LNCaP clone FGC (cell line): ENCODE measurements at regions not wholly inside any gene's neighbourhood (a gene's known extent, or its start where the extent isn't known, plus 50 kb on each side); places are given as distances from the start of the nearest gene placed in this dataset.

ENCODE experiments used
- DNase-seq: peaks from one replicate; pipeline ENCODE4 v3.0.0-alpha.2; 2011; ENCODE audit warnings: low read depth
- H3K4me3 ChIP-seq: 2 replicates; pipeline ENCODE4 v1.5.1; 2011; ENCODE audit warnings: mild to moderate bottlenecking, low read depth, low read length, control low read depth
- CTCF ChIP-seq: IDR thresholded peaks from 2 replicates; pipeline ENCODE4 v1.5.1; 2012; ENCODE audit warnings: mild to moderate bottlenecking; ENCODE audit not compliant: control insufficient read depth, insufficient read depth; ENCODE audit errors: extremely low read depth

- TF ChIP-seq CTCF, result no peak
- H3K4me3 ChIP-seq, result no peak overlapping the region
- no peak for DNase-seq
These were observed 570.6 kb upstream of the CLINT1 start for GRCh38 chr5:158429564-158429963.

- no peak overlapping the region for H3K4me3 ChIP-seq
- no peak for DNase-seq
- TF ChIP-seq CTCF, result no peak
These were observed 564.8 kb upstream of the CLINT1 start for GRCh38 chr5:158423623-158424200.

GRCh38 chr5:158422653-158423515, 563.9 kb upstream of the CLINT1 start:
- no peak overlapping the region for H3K4me3 ChIP-seq
- no peak for TF ChIP-seq CTCF
- no peak for DNase-seq

GRCh38 chr5:158421319-158421718, 562.4 kb upstream of the CLINT1 start:
- TF ChIP-seq CTCF, result no peak
- no peak overlapping the region for H3K4me3 ChIP-seq
- no peak for DNase-seq

GRCh38 chr5:158419186-158419585, 560.2 kb upstream of the CLINT1 start:
- no peak overlapping the region for H3K4me3 ChIP-seq
- no peak for DNase-seq
- no peak for TF ChIP-seq CTCF

GRCh38 chr5:158414780-158415179, 555.8 kb upstream of the CLINT1 start:
- no peak for DNase-seq
- no peak overlapping the region for H3K4me3 ChIP-seq
- no peak for TF ChIP-seq CTCF
